ENCODE measurements at regions not wholly inside any gene's neighbourhood (a gene's known extent, or its start where the extent isn't known, plus 50 kb on each side); places are given as distances from the start of the nearest gene placed in this dataset.

- Histone ChIP-seq H3K27ac (ENCODE audit: low read depth in 1 of 2, low read length in 2 of 2) (no peak overlapping the region), H3K9ac (ENCODE audit: low read depth in 1 of 2, low read length in 2 of 2) (no peak overlapping the region), H3K9me3 (ENCODE audit: control insufficient read depth in 4 of 4, low read length in 3 of 4) (peaks cover 0 to 9% (median 0%) of the 10 kb centered on the region in 4 donors), H3K4me3 (ENCODE audit: low read depth in 1 of 3, low read length in 3 of 3) (no peak overlapping the region), H3K27me3 (ENCODE audit: control insufficient read depth in 4 of 4, insufficient read depth in 4 of 4, low read length in 3 of 4) (no peaks in the 10 kb centered on the region), H3K4me1 (ENCODE audit: control insufficient read depth in 4 of 4, insufficient read depth in 4 of 4, low read length in 3 of 4) (no peaks in the 10 kb centered on the region), H3K36me3 (ENCODE audit: control insufficient read depth in 4 of 4, insufficient read depth in 3 of 4, low read depth in 1 of 4, low read length in 3 of 4) (no peaks in the 10 kb centered on the region)
- WGBS = 90% methylated on average over 2 of the region's 2 CpGs
- TF ChIP-seq GABPA (IDR thresholded peaks at IDR 0.05 in 1 of 2, conservative IDR thresholded peaks at IDR 0.05 in 1 of 2) (no peak), EGR1 (IDR thresholded peaks at IDR 0.05; ENCODE audit: low read depth in 2 of 2) (no peak), YY1 (IDR thresholded peaks at IDR 0.05) (no peak), RXRA (IDR thresholded peaks at IDR 0.05) (no peak), ZBTB33 (IDR thresholded peaks at IDR 0.05) (no peak), MAX (IDR thresholded peaks at IDR 0.05) (no peak), SP1 (IDR thresholded peaks at IDR 0.05) (no peak), CTCF (IDR thresholded peaks at IDR 0.05; ENCODE audit: low read depth, low read length, missing input control) (no peak), JUND (IDR thresholded peaks at IDR 0.05) (no peak), TAF1 (conservative IDR thresholded peaks at IDR 0.05) (no peak)
- TF ChIP-seq, protein P1, sequence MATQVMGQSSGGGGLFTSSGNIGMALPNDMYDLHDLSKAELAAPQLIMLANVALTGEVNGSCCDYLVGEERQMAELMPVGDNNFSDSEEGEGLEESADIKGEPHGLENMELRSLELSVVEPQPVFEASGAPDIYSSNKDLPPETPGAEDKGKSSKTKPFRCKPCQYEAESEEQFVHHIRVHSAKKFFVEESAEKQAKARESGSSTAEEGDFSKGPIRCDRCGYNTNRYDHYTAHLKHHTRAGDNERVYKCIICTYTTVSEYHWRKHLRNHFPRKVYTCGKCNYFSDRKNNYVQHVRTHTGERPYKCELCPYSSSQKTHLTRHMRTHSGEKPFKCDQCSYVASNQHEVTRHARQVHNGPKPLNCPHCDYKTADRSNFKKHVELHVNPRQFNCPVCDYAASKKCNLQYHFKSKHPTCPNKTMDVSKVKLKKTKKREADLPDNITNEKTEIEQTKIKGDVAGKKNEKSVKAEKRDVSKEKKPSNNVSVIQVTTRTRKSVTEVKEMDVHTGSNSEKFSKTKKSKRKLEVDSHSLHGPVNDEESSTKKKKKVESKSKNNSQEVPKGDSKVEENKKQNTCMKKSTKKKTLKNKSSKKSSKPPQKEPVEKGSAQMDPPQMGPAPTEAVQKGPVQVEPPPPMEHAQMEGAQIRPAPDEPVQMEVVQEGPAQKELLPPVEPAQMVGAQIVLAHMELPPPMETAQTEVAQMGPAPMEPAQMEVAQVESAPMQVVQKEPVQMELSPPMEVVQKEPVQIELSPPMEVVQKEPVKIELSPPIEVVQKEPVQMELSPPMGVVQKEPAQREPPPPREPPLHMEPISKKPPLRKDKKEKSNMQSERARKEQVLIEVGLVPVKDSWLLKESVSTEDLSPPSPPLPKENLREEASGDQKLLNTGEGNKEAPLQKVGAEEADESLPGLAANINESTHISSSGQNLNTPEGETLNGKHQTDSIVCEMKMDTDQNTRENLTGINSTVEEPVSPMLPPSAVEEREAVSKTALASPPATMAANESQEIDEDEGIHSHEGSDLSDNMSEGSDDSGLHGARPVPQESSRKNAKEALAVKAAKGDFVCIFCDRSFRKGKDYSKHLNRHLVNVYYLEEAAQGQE (IDR thresholded peaks at IDR 0.05) = no peak
- TF ChIP-seq, protein P2, sequence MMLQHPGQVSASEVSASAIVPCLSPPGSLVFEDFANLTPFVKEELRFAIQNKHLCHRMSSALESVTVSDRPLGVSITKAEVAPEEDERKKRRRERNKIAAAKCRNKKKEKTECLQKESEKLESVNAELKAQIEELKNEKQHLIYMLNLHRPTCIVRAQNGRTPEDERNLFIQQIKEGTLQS (IDR thresholded peaks at IDR 0.05) = no peak
- DNase-seq (ENCODE audit: low spot score) = no peak
These were observed 121.9 kb upstream of the MVB12B start for GRCh38 chr9:126204708-126205225.

DNA sequence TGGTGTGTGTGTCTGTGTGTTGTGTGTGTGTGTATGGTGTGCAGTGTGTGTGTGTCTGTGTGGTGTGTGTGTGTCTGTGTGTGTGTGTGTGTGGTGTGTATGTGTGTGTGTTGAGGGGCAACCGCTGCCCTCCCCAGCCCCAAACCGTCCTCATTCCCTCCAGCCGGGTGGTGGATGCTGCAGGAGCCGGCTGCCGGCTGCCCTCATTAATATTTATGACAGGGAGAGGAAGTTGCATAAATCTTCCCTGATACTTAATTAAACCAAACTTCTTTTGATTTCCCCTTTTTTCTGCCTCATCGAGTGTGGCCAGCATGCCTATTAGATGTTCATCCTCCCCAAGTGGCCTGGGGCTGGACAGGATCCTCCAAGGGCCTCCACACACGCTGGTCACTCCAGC is 121.4 kb upstream of the MVB12B start:
- Histone ChIP-seq H3K27ac (ENCODE audit: low read depth in 1 of 2, low read length in 2 of 2) (no peak overlapping the region), H3K9me3 (ENCODE audit: control insufficient read depth in 4 of 4, low read length in 3 of 4) (peaks cover 0 to 9% (median 0%) of the 10 kb centered on the region in 4 donors), H3K27me3 (ENCODE audit: control insufficient read depth in 4 of 4, insufficient read depth in 4 of 4, low read length in 3 of 4) (no peaks in the 10 kb centered on the region), H3K4me3 (ENCODE audit: low read depth in 1 of 3, low read length in 3 of 3) (no peak overlapping the region), H3K36me3 (ENCODE audit: control insufficient read depth in 4 of 4, insufficient read depth in 3 of 4, low read depth in 1 of 4, low read length in 3 of 4) (no peaks in the 10 kb centered on the region), H3K4me1 (ENCODE audit: control insufficient read depth in 4 of 4, insufficient read depth in 4 of 4, low read length in 3 of 4) (no peaks in the 10 kb centered on the region), H3K9ac (ENCODE audit: low read depth in 1 of 2, low read length in 2 of 2) (no peak overlapping the region)
- no peak for DNase-seq (ENCODE audit: low spot score)
- 57% methylated on average over 7 of the region's 7 CpGs for WGBS
- no peak for TF ChIP-seq NR2F2 (IDR thresholded peaks at IDR 0.05)
- no peak for TF ChIP-seq CTCF (IDR thresholded peaks at IDR 0.05; ENCODE audit: low read depth, low read length, missing input control)
- TF ChIP-seq ZBTB33 (IDR thresholded peaks at IDR 0.05) = no peak
- TF ChIP-seq TAF1 (conservative IDR thresholded peaks at IDR 0.05) = no peak
- TF ChIP-seq GABPA (IDR thresholded peaks at IDR 0.05 in 1 of 2, conservative IDR thresholded peaks at IDR 0.05 in 1 of 2) = no peak
- TF ChIP-seq FOXA2 (IDR thresholded peaks at IDR 0.05) = no peak
- no peak for TF ChIP-seq FOXA1 (IDR thresholded peaks at IDR 0.05)
- no peak for TF ChIP-seq JUND (IDR thresholded peaks at IDR 0.05)
- TF ChIP-seq YY1 (IDR thresholded peaks at IDR 0.05) = no peak
- TF ChIP-seq RAD21 (IDR thresholded peaks at IDR 0.05) = no peak
- no peak for TF ChIP-seq SP1 (IDR thresholded peaks at IDR 0.05)
- TF ChIP-seq, protein P2 (IDR thresholded peaks at IDR 0.05) = no peak
- TF ChIP-seq HNF4G (IDR thresholded peaks at IDR 0.05) = no peak
- no peak for TF ChIP-seq RXRA (IDR thresholded peaks at IDR 0.05)
- no peak for TF ChIP-seq EGR1 (IDR thresholded peaks at IDR 0.05; ENCODE audit: low read depth in 2 of 2)
